Glutamatergic neuron (in vitro differentiated cells): ENCODE measurements at regions not wholly inside any gene's neighbourhood (a gene's known extent, or its start where the extent isn't known, plus 50 kb on each side); places are given as distances from the start of the nearest gene placed in this dataset.

Experiments
- DNase-seq: peaks from one replicate; pipeline ENCODE4 v3.0.0; 2022
- H3K27ac Mint-ChIP-seq: one replicate; pipeline ENCODE4 v1.8.0; 2020; ENCODE audit warnings: mild to moderate bottlenecking, mixed read lengths, inconsistent platforms; ENCODE audit not compliant: unreplicated experiment
- H3K27me3 Mint-ChIP-seq: one replicate; pipeline ENCODE4 v1.8.0; 2020; ENCODE audit warnings: mild to moderate bottlenecking, moderate library complexity, mixed read lengths, inconsistent platforms; ENCODE audit not compliant: unreplicated experiment
- H3K36me3 Mint-ChIP-seq: one replicate; pipeline ENCODE4 v1.8.0; 2020; ENCODE audit warnings: mild to moderate bottlenecking, mixed read lengths, inconsistent platforms; ENCODE audit not compliant: unreplicated experiment
- H3K4me1 Mint-ChIP-seq: one replicate; pipeline ENCODE4 v1.8.0; 2020; ENCODE audit warnings: mild to moderate bottlenecking, low read depth, mixed read lengths, inconsistent platforms; ENCODE audit not compliant: unreplicated experiment
- H3K4me3 Mint-ChIP-seq: one replicate; pipeline ENCODE4 v1.8.0; 2020; ENCODE audit warnings: mild to moderate bottlenecking, mixed read lengths, inconsistent platforms; ENCODE audit not compliant: unreplicated experiment
- H3K9me3 Mint-ChIP-seq: one replicate; pipeline ENCODE4 v1.8.0; 2020; ENCODE audit warnings: mild to moderate bottlenecking, moderate library complexity, mixed read lengths, inconsistent platforms; ENCODE audit not compliant: unreplicated experiment
- TF ChIP-seq, protein P1 (sequence below): fragments of 200-600 bp; sonication (generic); IDR thresholded peaks from one replicate; pipeline ENCODE4 v1.5.0; 2021; ENCODE audit not compliant: partially characterized antibody, unreplicated experiment

DNA sequence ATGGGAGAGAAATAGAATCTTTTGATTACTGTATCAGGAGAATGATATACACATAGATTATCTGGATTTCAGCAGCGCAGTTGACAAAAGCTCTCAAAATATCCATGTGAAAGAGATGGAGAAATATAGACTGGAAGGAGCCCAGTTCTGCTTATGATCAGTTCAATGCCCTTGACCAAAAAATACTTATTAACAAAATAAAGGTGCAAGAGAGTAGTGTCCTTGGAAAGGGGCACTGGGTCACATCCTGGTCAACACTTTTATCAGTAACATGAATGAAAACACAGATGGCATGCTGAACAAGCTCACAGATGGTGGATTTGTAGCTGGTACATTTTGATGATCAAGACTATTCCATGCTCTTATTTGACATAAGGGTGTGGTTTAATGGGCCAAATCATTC lies 63.9 kb upstream of the PLEKHG1 start:
- H3K36me3 Mint-ChIP-seq: no peaks in the 10 kb centered on the region
- H3K27ac Mint-ChIP-seq: no peak overlapping the region
- peaks cover 2% of the 10 kb centered on the region for H3K9me3 Mint-ChIP-seq
- H3K27me3 Mint-ChIP-seq: no peaks in the 10 kb centered on the region
- TF ChIP-seq, protein P1, sequence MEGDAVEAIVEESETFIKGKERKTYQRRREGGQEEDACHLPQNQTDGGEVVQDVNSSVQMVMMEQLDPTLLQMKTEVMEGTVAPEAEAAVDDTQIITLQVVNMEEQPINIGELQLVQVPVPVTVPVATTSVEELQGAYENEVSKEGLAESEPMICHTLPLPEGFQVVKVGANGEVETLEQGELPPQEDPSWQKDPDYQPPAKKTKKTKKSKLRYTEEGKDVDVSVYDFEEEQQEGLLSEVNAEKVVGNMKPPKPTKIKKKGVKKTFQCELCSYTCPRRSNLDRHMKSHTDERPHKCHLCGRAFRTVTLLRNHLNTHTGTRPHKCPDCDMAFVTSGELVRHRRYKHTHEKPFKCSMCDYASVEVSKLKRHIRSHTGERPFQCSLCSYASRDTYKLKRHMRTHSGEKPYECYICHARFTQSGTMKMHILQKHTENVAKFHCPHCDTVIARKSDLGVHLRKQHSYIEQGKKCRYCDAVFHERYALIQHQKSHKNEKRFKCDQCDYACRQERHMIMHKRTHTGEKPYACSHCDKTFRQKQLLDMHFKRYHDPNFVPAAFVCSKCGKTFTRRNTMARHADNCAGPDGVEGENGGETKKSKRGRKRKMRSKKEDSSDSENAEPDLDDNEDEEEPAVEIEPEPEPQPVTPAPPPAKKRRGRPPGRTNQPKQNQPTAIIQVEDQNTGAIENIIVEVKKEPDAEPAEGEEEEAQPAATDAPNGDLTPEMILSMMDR: no peak
- no peaks in the 10 kb centered on the region for H3K4me1 Mint-ChIP-seq
- DNase-seq: no peak
- no peak overlapping the region for H3K4me3 Mint-ChIP-seq

DNA sequence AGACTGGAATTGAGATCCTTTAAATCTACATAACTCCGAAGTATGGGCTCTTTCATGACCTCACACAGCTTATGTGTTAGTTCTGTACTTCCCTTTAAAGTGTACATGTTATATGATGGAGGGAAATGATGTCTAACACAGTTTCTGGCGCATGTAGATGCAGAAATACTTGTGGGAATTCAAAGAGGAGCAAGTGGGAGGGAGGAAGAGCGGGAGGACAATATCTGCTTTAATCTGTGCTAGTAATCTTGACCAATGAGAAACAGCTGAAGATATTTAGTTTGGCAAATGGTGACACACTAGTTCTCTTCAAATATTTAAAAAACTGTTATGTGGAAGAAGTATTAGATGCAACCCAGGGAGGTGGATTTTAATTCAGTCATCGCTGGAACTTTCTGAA lies 62.9 kb upstream of the PLEKHG1 start:
- H3K4me3 Mint-ChIP-seq: no peak overlapping the region
- no peaks in the 10 kb centered on the region for H3K4me1 Mint-ChIP-seq
- H3K9me3 Mint-ChIP-seq: peaks cover 2% of the 10 kb centered on the region
- no peak overlapping the region for H3K27ac Mint-ChIP-seq
- no peak for DNase-seq
- TF ChIP-seq, protein P1: no peak
- H3K36me3 Mint-ChIP-seq: no peaks in the 10 kb centered on the region
- no peaks in the 10 kb centered on the region for H3K27me3 Mint-ChIP-seq

DNA sequence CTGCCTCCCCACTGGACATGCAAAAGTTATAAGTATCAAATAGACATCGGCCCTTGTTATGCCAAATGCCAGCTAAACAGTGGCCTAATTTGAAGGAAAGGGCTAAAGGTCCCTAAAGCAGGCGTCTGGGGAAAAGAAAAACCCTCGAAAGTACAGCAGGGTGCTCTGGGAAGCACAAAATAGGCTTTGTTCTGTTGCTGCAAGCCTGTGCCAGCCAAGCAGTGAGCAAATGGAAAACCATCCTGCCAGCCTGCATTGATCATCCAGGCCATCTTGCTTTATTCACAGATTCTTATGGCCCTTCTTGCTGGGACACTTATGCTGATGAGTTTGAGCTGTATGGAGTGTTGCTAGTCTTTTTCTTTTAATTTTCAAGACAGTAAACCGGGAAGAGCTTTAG lies 62.2 kb upstream of the PLEKHG1 start:
- Mint-ChIP-seq H3K4me1 (no peaks in the 10 kb centered on the region), H3K36me3 (no peaks in the 10 kb centered on the region), H3K4me3 (no peak overlapping the region), H3K27ac (no peak overlapping the region), H3K27me3 (no peaks in the 10 kb centered on the region), H3K9me3 (peaks cover 2% of the 10 kb centered on the region)
- TF ChIP-seq, protein P1: no peak
- no peak for DNase-seq

DNA sequence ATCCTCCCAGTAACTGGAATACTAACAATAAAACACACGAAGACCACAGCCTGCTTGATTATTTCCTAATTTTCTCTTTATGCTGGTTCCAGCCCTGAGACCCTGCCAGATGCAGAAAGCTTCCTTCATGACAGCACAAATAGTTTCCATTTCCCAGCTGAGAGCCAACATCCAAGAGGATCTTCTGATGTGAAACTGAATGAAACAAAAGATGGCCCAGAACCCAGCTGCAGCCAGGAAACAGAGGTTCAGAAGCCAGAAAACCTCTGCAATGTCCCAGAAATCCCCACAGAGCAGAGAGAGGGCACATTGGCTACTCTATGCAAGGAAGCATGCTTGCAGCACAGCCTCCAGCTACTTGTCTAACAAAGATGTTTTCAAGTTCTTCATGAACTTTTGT lies 61.8 kb upstream of the PLEKHG1 start:
- no peak overlapping the region for H3K4me3 Mint-ChIP-seq
- no peaks in the 10 kb centered on the region for H3K36me3 Mint-ChIP-seq

DNA sequence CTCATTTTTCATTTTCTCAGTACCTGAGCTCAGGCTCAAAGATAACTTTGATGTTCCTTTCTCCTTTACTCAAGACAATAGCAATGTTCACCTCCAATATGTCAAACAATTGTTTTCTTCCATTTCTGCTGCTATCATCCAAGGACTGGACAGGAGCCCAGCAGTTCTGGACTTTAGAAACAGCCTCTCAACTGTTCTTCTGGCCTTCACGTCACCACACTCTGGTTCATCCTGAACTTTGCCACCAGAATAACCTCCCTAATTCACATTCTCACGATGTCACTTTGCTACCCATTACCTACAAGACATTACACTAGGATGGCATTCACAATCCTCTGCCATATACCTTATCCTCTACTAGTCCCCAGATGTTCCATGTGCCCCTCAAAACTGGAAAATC lies 60.6 kb upstream of the PLEKHG1 start:
- H3K4me3 Mint-ChIP-seq: no peak overlapping the region

More for the DNA sequence above, 61.8 kb upstream of the PLEKHG1 start:
- TF ChIP-seq, protein P1: no peak
- Mint-ChIP-seq H3K4me1 (no peaks in the 10 kb centered on the region), H3K27me3 (no peaks in the 10 kb centered on the region), H3K9me3 (peaks cover 2% of the 10 kb centered on the region), H3K27ac (no peak overlapping the region)
- no peak for DNase-seq

More for the DNA sequence above, 60.6 kb upstream of the PLEKHG1 start:
- Mint-ChIP-seq H3K9me3 (peaks cover 2% of the 10 kb centered on the region), H3K4me1 (no peaks in the 10 kb centered on the region), H3K27ac (no peak overlapping the region), H3K27me3 (no peaks in the 10 kb centered on the region), H3K36me3 (no peaks in the 10 kb centered on the region)
- TF ChIP-seq, protein P1: no peak
- no peak for DNase-seq
